ENCODE measurements at regions not wholly inside any gene's neighbourhood (a gene's known extent, or its start where the extent isn't known, plus 50 kb on each side); places are given as distances from the start of the nearest gene placed in this dataset.

DNA sequence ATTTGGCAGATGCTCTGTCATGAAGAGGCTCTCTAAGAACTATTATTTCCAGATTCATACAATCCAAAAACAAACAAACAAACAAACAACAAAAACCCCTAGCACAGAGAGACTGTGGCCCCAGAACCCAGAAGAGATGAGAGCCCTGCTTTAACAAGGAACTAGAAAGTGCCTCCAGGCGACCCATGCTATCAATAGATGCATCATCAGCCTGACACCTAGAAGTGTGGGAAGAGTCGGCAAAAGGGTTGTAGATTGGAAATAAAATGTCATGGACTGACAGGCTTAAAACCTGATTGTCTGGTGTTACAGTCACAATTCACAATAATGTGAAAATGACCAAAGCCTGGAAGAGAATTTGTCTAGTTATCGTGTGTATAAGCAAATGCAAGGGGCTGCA lies 50.6 kb upstream of the FLRT2 start:
- no peak for DNase-seq (ENCODE audit: low read depth)

DNA sequence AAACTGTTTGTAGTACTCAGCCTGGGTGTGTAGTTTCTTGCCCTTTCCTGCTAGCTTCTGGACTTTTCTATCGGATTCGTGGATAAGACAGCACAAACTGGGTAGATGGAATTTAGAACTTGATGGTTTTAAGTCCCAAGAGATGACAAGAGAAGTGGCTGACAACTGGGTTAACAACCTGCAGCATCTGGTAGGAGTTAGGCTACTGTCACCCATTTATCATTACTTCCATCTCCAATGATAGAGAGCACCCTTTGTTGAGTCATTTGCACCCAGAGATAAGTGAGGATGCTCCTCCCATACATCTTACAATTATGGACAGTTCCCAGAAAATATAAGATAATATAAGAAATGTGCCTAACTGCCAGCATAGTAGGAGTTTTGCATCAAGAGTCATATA lies 50.2 kb upstream of the FLRT2 start:
- DNase-seq (ENCODE audit: low read depth) = no peak
